Colonic mucosa (tissue), 4 donors: ENCODE measurements at regions not wholly inside any gene's neighbourhood (a gene's known extent, or its start where the extent isn't known, plus 50 kb on each side); places are given as distances from the start of the nearest gene placed in this dataset.

Source experiments
- DNase-seq: peaks from one replicate; pipeline ENCODE4 v3.0.0-alpha.2; 2020
- H3K27ac ChIP-seq: fragments of 200-600 bp; one replicate; pipeline ENCODE4 v1.8.0; 2021
- H3K27me3 ChIP-seq: fragments of 200-600 bp; one replicate; pipeline ENCODE4 v1.8.0; 2021
- H3K36me3 ChIP-seq: fragments of 200-600 bp; one replicate; pipeline ENCODE4 v1.8.0; 2021
- H3K4me1 ChIP-seq: fragments of 200-600 bp; one replicate; pipeline ENCODE4 v1.8.0; 2021; ENCODE audit warnings: mild to moderate bottlenecking
- H3K4me3 ChIP-seq: fragments of 200-600 bp; one replicate; pipeline ENCODE4 v1.8.0; 2021
- H3K9ac ChIP-seq, 2 donors: one replicate each; pipeline ENCODE4 v1.7.0; 2013; ENCODE audit warnings: control low read depth in 2 of 2, low read depth in 2 of 2, low read length in 2 of 2
- H3K9me3 ChIP-seq: fragments of 200-600 bp; one replicate; pipeline ENCODE4 v1.8.0; 2021
- CTCF ChIP-seq: fragments of 200-600 bp; IDR thresholded peaks from one replicate; pipeline ENCODE4 v1.8.0; 2022; ENCODE audit warnings: antibody characterized with exemption, mild to moderate bottlenecking
- intact Hi-C: fragments of 100-400 bp; cut with DNase I; formaldehyde crosslinking; loops from one replicate; pipeline ENCODE4 v1.14.1; 2022
- donor health status: healthy.
- donor health status: DM: no; HTN: no; CAD: no.
- donor health status: DM: no; HTN: no; CAD: no.

- H3K4me1 ChIP-seq: no peaks in the 10 kb centered on the region
- DNase-seq: no peak
- H3K27ac ChIP-seq: no peak overlapping the region
- H3K9me3 ChIP-seq: no peaks in the 10 kb centered on the region
- TF ChIP-seq CTCF: no peak
- no peaks in the 10 kb centered on the region for H3K27me3 ChIP-seq
- no peak overlapping the region for H3K4me3 ChIP-seq
- H3K9ac ChIP-seq: no peak overlapping the region
- no peaks in the 10 kb centered on the region for H3K36me3 ChIP-seq
- intact Hi-C loops: no loop called here
These were observed 177.6 kb downstream of the JCAD start for GRCh38 chr10:29881811-29882210.

- no peaks in the 10 kb centered on the region for H3K27me3 ChIP-seq
- no peak for DNase-seq
- H3K9me3 ChIP-seq: no peaks in the 10 kb centered on the region
These were observed 178.0 kb downstream of the JCAD start for GRCh38 chr10:29881336-29881771.

GRCh38 chr10:29880856-29881255, 178.5 kb downstream of the JCAD start:
- Histone ChIP-seq H3K4me3 (no peak overlapping the region), H3K9ac (no peak overlapping the region), H3K36me3 (no peaks in the 10 kb centered on the region), H3K4me1 (no peaks in the 10 kb centered on the region), H3K27me3 (no peaks in the 10 kb centered on the region), H3K27ac (no peak overlapping the region), H3K9me3 (no peaks in the 10 kb centered on the region)
- DNase-seq: no peak
- intact Hi-C loops: no loop called here
- TF ChIP-seq CTCF: no peak

More at GRCh38 chr10:29881336-29881771, 178.0 kb downstream of the JCAD start:
- intact Hi-C loops: no loop called here
- no peak for TF ChIP-seq CTCF
- H3K27ac ChIP-seq: no peak overlapping the region
- H3K4me1 ChIP-seq: no peaks in the 10 kb centered on the region
- H3K9ac ChIP-seq: no peak overlapping the region
- no peak overlapping the region for H3K4me3 ChIP-seq
- H3K36me3 ChIP-seq: no peaks in the 10 kb centered on the region

GRCh38 chr10:29879862-29880261, 179.5 kb downstream of the JCAD start:
- no peak for TF ChIP-seq CTCF
- DNase-seq: no peak
- H3K27me3 ChIP-seq: no peaks in the 10 kb centered on the region
- H3K27ac ChIP-seq: no peak overlapping the region
- no peaks in the 10 kb centered on the region for H3K9me3 ChIP-seq
- H3K9ac ChIP-seq: no peak overlapping the region
- H3K4me1 ChIP-seq: no peaks in the 10 kb centered on the region
- H3K4me3 ChIP-seq: no peak overlapping the region
- intact Hi-C loops: no loop called here
- H3K36me3 ChIP-seq: no peaks in the 10 kb centered on the region

- H3K9ac ChIP-seq: no peak overlapping the region
- H3K4me1 ChIP-seq: no peaks in the 10 kb centered on the region
- no peaks in the 10 kb centered on the region for H3K9me3 ChIP-seq
- intact Hi-C loops: no loop called here
- H3K27me3 ChIP-seq: no peaks in the 10 kb centered on the region
- DNase-seq: no peak
- no peak overlapping the region for H3K27ac ChIP-seq
- no peaks in the 10 kb centered on the region for H3K36me3 ChIP-seq
- H3K4me3 ChIP-seq: no peak overlapping the region
- no peak for TF ChIP-seq CTCF
These were observed 180.9 kb downstream of the JCAD start for GRCh38 chr10:29878492-29878891.
